Activated naive CD8-positive, alpha-beta T cell (primary cell): ENCODE measurements at regions not wholly inside any gene's neighbourhood (a gene's known extent, or its start where the extent isn't known, plus 50 kb on each side); places are given as distances from the start of the nearest gene placed in this dataset.

Source experiments
- H3K27ac Mint-ChIP-seq: one replicate; pipeline ENCODE4 v1.8.0; 2021; ENCODE audit warnings: mixed read lengths
- H3K27me3 Mint-ChIP-seq: one replicate; pipeline ENCODE4 v1.8.0; 2021; ENCODE audit warnings: mixed read lengths
- H3K36me3 Mint-ChIP-seq: one replicate; pipeline ENCODE4 v1.8.0; 2021; ENCODE audit warnings: mixed read lengths
- H3K4me1 Mint-ChIP-seq: one replicate; pipeline ENCODE4 v1.8.0; 2021; ENCODE audit warnings: low read depth, mixed read lengths
- H3K4me3 Mint-ChIP-seq: one replicate; pipeline ENCODE4 v1.8.0; 2021; ENCODE audit warnings: mild to moderate bottlenecking, mixed read lengths
- H3K9me3 Mint-ChIP-seq: one replicate; pipeline ENCODE4 v1.8.0; 2021; ENCODE audit warnings: low read depth, mixed read lengths

DNA sequence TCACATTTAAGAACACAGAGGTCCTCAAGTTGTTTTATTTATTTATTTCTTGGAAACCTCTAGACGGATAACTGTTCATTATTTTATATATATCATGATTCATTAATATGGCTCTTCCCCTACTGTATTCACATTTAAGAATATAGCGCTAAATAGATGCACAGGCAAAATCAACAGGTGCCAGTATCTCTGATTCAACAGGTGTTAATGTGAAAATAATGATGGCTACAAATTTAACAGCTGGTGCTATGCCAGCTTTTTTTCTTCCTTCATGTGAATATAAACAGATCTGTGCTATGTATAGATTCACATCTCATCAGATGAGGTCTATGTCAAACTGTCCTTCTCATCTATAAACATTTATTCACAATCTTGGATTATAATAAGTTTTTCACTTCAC, 218.5 kb upstream of the NR2F2 start:
- Mint-ChIP-seq H3K4me3 (no peak overlapping the region), H3K9me3 (no peaks in the 10 kb centered on the region), H3K36me3 (no peaks in the 10 kb centered on the region), H3K4me1 (no peaks in the 10 kb centered on the region), H3K27ac (no peak overlapping the region), H3K27me3 (peaks cover 7% of the 10 kb centered on the region)

DNA sequence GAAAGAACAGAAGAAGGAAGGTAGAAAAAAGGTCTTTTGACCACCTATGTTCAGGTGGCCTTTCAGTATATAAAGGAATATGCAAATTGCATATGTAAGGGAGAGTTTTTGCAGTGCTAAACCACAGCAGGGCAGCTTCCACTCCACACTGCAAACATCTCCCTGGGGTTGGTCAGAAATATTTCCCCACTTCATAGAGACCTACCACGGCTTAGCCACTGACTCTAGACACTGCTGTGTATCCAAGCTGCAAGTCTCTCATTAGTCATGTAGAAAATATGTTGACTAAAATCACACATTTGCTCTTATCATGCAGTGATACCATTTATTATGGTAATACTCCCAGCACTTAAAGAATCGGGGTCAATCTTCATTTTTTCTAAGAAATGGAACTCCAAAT, 214.9 kb upstream of the NR2F2 start:
- no peaks in the 10 kb centered on the region for H3K36me3 Mint-ChIP-seq
- no peaks in the 10 kb centered on the region for H3K9me3 Mint-ChIP-seq
- peaks cover 7% of the 10 kb centered on the region for H3K27me3 Mint-ChIP-seq
- no peak overlapping the region for H3K4me3 Mint-ChIP-seq
- H3K4me1 Mint-ChIP-seq = no peaks in the 10 kb centered on the region
- no peak overlapping the region for H3K27ac Mint-ChIP-seq

DNA sequence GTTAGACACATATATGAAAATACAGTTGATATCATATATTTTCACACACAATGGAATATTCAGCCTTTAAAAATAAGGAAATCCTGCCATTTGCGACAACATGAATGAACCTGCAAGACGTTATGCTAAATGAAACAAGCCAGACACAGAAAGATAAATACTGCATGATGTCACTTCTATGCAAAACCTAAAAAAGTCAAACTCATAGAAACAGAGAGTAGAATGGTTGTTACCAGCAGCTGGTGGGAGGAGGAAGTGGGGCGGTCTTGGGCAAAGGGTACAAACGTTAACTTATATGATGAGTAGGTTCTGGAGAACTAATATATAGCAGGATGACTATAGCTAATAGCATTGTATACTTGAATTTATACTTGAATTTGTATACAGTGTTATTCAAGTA, 213.2 kb upstream of the NR2F2 start:
- H3K4me3 Mint-ChIP-seq = no peak overlapping the region
- H3K27ac Mint-ChIP-seq = no peak overlapping the region
- H3K36me3 Mint-ChIP-seq = no peaks in the 10 kb centered on the region
- no peaks in the 10 kb centered on the region for H3K4me1 Mint-ChIP-seq
- H3K27me3 Mint-ChIP-seq = peaks cover 9% of the 10 kb centered on the region
- no peaks in the 10 kb centered on the region for H3K9me3 Mint-ChIP-seq

DNA sequence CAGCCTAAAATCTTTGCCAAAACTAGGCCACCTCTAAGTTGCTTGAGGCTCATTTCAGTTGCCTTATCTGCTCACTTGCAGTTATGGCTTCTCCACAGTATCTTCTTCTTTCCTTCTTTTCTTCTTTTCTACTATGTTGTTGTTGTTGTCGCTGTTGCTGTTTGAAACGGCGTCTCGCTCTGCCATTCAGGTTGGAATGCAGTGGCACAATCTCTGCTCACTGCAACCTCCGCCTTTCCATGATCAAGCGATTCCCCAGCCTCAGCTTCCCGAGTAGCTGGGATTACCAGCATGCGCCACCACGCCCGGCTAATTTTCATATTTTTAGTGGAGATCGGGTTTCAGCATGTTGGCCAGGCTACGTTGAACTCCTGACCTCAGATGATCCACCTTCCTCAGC, 210.8 kb upstream of the NR2F2 start:
- no peaks in the 10 kb centered on the region for H3K36me3 Mint-ChIP-seq
- H3K27ac Mint-ChIP-seq = no peak overlapping the region
- H3K9me3 Mint-ChIP-seq = no peaks in the 10 kb centered on the region
- peaks cover 9% of the 10 kb centered on the region for H3K27me3 Mint-ChIP-seq
- H3K4me1 Mint-ChIP-seq = no peaks in the 10 kb centered on the region
- H3K4me3 Mint-ChIP-seq = no peak overlapping the region

DNA sequence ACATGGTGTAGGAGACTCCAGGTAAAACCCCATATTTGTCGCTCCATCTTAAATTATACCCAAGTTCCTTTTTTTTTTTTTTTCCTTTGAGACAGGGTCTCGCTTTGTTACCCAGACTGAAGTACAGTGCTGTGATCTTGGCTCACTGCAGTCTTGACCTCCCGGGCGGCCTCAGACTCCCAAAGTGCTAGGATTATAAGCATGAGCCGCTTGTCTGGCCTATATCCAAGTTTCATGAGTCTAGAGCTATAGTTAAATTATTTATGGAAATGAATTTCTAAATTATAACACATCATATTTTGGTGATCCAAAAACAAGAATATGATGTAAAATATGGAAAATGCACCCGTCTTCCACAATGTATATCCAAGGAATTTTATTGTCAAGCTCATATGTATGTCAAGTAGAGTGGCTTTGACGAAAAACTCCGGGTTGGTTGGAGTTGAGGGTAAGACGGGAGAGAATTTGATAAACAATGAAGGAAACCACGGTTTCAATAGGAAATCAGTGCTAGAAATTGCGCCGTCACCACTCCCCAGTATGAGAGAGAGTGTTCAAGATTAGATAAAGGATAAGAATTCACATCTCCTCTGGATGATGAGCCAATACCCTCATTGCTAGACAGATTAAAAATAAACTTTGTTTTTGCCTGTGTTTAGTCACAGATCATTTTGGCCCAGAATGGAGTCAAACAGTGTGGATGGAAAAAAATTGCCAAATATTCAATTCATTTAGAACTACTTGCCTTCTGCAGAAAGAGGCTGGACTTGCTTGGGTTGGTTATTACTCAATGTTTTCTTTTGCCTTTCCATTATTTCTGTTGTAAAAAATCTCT, 209.2 kb upstream of the NR2F2 start:
- Mint-ChIP-seq H3K4me1 (no peaks in the 10 kb centered on the region), H3K36me3 (no peaks in the 10 kb centered on the region), H3K4me3 (no peak overlapping the region), H3K9me3 (no peaks in the 10 kb centered on the region), H3K27ac (no peak overlapping the region), H3K27me3 (peaks cover 4% of the 10 kb centered on the region)

DNA sequence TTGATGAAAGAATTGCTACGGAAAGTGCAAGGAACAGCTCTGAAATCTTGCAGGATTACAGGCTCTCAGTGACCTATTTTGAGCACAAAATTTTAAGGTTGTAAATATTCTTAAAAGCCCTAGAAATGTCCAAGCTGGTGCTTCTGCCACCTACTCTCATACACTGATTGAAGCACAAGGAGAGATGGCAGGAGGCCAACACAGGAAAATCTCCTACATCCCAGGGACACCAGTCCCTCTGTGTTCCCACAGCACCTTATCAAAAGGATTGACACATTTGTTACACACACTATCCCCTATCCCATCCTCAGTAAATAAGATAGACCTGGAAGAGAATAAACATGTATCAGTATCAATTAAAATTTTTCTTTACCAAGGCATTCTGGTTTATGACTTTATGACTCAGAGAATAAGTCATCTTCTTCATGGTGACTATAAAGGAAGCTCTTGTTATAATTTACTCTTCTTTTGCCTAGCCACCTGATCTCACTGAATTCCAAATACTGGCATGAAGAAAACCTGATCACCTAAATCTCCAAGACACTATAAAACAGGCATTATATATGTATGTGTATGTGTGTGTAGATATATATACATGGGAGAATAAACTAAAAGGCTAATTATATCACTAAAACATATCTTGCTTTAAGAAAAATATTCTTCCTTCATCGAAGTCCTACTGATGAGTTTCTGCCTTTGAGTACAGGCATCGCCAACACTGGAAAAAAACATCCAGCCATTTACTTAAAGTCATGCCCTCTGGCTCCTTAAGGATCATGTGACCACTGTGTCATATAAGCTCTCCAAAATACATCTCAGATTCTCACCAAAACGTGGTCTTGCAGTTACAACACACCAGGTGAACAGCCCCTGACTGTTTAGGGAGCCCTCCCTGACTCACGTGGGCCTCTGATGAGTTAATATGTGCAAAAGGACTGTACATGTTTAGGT, 208.1 kb upstream of the NR2F2 start:
- Mint-ChIP-seq H3K9me3 (peaks cover 5% of the 10 kb centered on the region), H3K36me3 (no peaks in the 10 kb centered on the region), H3K27me3 (peaks cover 8% of the 10 kb centered on the region), H3K4me3 (no peak overlapping the region), H3K4me1 (no peaks in the 10 kb centered on the region), H3K27ac (no peak overlapping the region)

DNA sequence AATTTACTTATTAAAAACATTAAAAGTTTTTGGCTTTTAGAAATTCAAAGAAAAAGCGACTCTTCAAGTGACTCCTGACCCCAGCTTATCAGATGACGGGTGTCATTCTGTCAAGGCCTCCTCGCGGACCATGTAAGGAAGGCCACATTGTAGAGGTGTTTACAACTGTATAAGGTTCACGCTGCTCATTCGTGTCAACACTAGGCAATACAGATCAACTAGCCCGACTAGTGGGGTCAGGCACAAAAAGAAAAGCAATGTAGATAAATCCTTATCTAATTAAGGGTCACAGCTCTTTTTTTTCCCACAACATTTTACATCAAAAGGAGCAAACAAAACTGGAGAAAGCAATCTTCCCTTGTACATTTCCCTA, 207.5 kb upstream of the NR2F2 start:
- no peaks in the 10 kb centered on the region for H3K4me1 Mint-ChIP-seq
- H3K27ac Mint-ChIP-seq = no peak overlapping the region
- H3K9me3 Mint-ChIP-seq = peaks cover 5% of the 10 kb centered on the region
- H3K27me3 Mint-ChIP-seq = peaks cover 8% of the 10 kb centered on the region
- no peak overlapping the region for H3K4me3 Mint-ChIP-seq
- no peaks in the 10 kb centered on the region for H3K36me3 Mint-ChIP-seq

DNA sequence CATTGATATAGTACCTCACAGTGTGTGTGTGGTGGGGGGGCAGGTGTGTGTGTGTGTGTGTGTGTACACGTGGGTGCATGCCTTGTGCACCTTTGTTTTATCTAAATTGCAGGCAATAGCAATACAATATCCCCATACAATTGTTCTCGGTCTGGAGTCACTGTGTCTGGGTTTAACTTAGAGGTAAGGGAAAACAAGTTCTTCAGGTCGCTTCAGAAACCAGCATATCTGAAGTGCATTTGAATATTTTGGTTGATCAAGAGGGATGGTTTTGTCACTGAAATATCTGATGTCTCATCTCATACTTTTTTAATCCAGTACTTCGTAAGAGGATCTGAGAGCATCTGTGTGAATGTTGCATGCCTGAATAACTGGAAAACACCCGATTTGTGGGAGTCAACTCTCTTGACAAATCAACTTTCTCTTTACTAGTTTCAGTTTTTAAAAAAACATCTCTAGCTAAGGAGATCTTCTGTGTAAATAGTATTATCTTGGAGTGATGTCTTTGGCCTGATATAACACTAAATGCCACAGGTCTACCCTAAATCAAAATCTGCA, 206.8 kb upstream of the NR2F2 start:
- Mint-ChIP-seq H3K9me3 (peaks cover 5% of the 10 kb centered on the region), H3K4me3 (no peak overlapping the region), H3K27me3 (peaks cover 8% of the 10 kb centered on the region), H3K4me1 (no peaks in the 10 kb centered on the region), H3K27ac (no peak overlapping the region), H3K36me3 (no peaks in the 10 kb centered on the region)

DNA sequence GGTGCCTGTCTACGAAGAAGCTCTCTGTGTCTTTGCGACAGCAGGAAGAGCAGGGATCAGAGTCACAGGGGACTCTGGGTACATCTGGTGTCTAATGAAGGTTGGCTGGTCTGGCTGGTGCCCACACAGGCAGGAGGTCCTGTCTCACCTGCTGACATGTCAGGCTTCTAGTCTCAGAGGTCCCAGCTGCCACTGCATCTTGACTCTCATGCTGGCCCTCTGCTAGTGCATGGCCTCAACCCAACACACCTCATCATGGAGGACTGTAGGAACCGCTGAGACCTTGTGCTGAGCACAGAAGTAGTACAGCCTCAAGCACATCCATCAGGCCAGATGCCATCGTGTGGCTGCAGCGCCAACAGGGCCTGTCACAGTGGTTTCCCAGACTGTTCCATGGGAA, 206.1 kb upstream of the NR2F2 start:
- H3K36me3 Mint-ChIP-seq = no peaks in the 10 kb centered on the region
- H3K27ac Mint-ChIP-seq = no peak overlapping the region
- H3K27me3 Mint-ChIP-seq = peaks cover 8% of the 10 kb centered on the region
- peaks cover 5% of the 10 kb centered on the region for H3K9me3 Mint-ChIP-seq
- no peaks in the 10 kb centered on the region for H3K4me1 Mint-ChIP-seq
- no peak overlapping the region for H3K4me3 Mint-ChIP-seq

DNA sequence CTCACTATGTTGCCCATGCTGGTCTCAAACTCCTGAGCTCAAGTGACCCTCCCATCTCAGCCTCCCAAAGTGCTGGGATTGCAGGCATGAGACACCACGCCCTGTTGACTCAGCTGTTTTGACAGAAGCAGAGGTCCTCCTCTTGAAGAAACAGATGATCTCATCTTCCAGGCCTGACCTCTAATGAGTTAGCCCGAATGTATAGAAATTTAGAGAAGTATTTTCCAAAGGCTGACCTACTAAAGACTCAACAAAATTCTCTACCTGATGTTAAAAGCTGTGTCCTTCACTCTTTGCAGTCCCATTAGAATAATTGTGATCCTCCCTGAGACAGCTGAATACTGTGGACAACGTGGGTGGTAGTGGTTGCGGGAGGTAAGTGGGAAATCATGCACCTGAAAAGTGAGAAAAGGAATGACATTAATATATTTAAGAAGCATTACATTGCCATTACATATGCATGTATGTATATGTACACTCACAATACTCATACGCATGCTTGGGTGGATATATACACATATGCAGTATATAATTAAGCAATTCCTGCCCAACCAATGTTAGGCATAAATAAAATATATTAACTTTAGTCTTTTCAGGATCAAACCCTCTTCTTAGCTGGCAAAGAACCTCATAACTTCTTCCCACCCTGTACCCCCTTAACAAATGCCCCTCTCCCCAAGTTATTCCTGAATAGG, 204.6 kb upstream of the NR2F2 start:
- Mint-ChIP-seq H3K4me3 (no peak overlapping the region), H3K27ac (no peak overlapping the region), H3K36me3 (no peaks in the 10 kb centered on the region), H3K27me3 (peaks cover 8% of the 10 kb centered on the region), H3K4me1 (no peaks in the 10 kb centered on the region), H3K9me3 (peaks cover 5% of the 10 kb centered on the region)

DNA sequence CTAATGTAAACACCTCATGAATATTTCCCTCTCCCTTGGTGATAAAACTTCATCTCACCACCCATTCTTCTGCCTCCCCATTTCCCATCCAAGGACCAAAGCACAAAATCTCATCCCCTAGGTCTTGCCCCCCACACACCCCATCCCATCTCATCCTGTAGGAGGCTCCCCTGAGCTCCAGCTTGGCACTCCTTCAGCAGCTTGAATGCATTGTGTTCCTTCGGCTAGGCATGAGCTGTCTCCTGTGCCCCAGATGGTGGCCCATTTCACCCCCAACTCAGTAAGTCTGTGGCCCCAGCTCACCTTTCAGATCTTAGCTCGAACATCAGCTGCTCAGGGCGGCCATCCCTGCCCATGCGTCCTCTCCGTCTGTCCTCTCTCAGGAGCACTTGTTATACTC, 203.6 kb upstream of the NR2F2 start:
- H3K27ac Mint-ChIP-seq = no peak overlapping the region
- H3K27me3 Mint-ChIP-seq = peaks cover 7% of the 10 kb centered on the region
- peaks cover 5% of the 10 kb centered on the region for H3K9me3 Mint-ChIP-seq
- no peak overlapping the region for H3K4me3 Mint-ChIP-seq
- no peaks in the 10 kb centered on the region for H3K4me1 Mint-ChIP-seq
- H3K36me3 Mint-ChIP-seq = no peaks in the 10 kb centered on the region

DNA sequence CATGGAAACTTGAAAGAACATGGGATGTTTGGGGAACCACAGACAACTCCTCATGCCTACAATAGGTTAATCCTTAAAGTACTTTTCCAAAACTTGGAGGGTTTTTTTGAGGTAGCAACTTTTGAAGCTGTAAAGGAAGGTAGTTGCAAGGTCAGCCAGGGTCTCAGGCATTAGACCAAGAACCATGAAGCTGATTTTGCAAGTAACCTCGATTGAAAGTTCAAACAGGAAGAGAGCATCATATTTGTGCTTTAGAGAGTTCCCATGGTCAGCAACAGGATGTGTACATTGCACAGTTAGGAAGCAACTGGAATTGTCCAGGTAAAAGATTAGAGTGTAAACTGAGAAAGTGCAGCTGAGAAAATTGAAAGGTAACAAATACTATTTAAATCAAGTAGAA, 199.8 kb upstream of the NR2F2 start:
- Mint-ChIP-seq H3K4me1 (no peaks in the 10 kb centered on the region), H3K4me3 (no peak overlapping the region), H3K27ac (no peak overlapping the region), H3K9me3 (peaks cover 5% of the 10 kb centered on the region), H3K27me3 (peaks cover 7% of the 10 kb centered on the region), H3K36me3 (no peaks in the 10 kb centered on the region)

DNA sequence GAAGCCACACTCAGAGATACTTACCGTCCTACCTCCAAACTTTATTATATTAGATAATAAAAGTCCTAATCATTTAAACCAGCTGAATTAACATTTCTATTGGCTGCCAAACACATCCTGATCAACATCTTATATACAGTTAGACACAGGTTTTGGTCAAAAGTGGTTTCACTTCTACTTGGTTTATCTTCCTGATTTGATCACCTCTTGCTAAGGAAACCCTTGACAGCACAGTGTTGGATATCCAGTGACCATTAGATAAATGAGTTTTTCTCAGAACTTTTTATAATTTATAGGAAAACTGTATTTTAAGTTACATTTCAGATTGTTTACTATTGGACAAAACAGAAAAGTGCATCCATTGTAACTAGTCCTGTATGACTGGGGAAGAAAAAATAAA, 198.4 kb upstream of the NR2F2 start:
- no peak overlapping the region for H3K4me3 Mint-ChIP-seq
- peaks cover 2% of the 10 kb centered on the region for H3K9me3 Mint-ChIP-seq
- H3K27me3 Mint-ChIP-seq = peaks cover 3% of the 10 kb centered on the region
- no peaks in the 10 kb centered on the region for H3K36me3 Mint-ChIP-seq
- H3K4me1 Mint-ChIP-seq = no peaks in the 10 kb centered on the region
- no peak overlapping the region for H3K27ac Mint-ChIP-seq

DNA sequence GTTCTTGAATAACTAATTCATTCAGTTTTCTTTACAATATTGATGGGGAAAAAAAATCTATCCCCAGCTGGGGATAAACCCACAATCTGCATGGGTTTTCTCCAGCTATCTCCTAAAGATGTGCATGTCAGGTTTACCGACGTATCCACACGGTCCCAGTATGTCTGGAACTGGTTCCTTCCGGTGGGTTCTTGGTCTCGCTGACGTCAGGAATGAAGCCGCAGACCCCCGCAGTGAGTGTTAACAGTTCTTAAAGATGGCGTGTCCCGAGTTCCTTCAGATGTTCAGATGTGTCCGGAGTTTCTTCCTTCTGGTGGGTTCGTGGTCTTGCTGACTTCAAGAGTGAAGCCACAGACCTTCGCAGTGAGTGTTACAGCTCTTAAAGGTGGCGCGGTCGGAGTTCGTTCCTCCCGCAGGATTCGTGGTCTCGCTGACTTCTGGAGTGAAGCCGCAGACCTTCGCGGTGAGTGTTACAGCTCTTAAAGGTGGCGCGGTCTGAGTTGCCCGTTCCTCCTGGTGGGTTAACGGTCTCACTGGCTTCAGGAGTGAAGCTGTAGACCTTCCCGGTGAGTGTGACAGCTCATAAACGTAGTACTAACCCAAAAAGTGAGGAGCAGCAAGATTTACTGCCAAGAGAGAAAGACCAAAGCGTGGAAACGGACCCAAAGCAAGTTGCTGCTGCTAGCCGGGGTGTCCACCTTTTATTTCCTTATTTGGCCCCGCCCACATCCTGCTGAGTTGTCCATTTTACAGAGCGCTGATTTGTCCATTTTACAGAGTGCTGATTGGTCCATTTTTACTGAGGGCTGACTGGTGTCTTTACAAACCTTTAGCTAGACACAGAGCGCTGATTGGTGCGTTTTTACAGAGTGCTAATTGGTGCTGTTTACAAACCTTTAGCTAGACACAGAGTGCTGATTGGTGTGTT, 195.1 kb upstream of the NR2F2 start:
- Mint-ChIP-seq H3K27ac (no peak overlapping the region), H3K4me1 (no peaks in the 10 kb centered on the region), H3K27me3 (peaks cover 4% of the 10 kb centered on the region), H3K4me3 (no peak overlapping the region), H3K36me3 (no peaks in the 10 kb centered on the region), H3K9me3 (no peaks in the 10 kb centered on the region)
